Peyer's patch (tissue), 4 donors: ENCODE measurements at regions not wholly inside any gene's neighbourhood (a gene's known extent, or its start where the extent isn't known, plus 50 kb on each side); places are given as distances from the start of the nearest gene placed in this dataset.

Experiments used
- CTCF ChIP-seq, 6 experiments: fragments of 450-650 bp in 4 of 6; fragments of 200-600 bp in 2 of 6; sonication (generic) in 1 of 6; IDR thresholded peaks; one replicate each; pipeline ENCODE4 v1.5.1; 2017 to 2019; ENCODE audit warnings: antibody characterized with exemption in 6 of 6, mild to moderate bottlenecking in 3 of 6, moderate library complexity in 1 of 6
- POLR2A ChIP-seq, 2 donors: fragments of 450-650 bp; IDR thresholded peaks; one replicate each; pipeline ENCODE4 v1.5.1; 2017; ENCODE audit warnings: antibody characterized with exemption in 2 of 2, mild to moderate bottlenecking in 2 of 2, moderate library complexity in 2 of 2

- no peak for TF ChIP-seq CTCF (IDR thresholded peaks at IDR 0.05)
- no peak for TF ChIP-seq POLR2A (IDR thresholded peaks at IDR 0.05)
Measured at GRCh38 chr2:40886100-40886499, 434.2 kb upstream of the SLC8A1 start.
